ENCODE measurements at regions not wholly inside any gene's neighbourhood (a gene's known extent, or its start where the extent isn't known, plus 50 kb on each side); places are given as distances from the start of the nearest gene placed in this dataset.
"Not testable (repeated sequence)": the region's sequence is repeated elsewhere in the genome, so short reads cannot be mapped to it uniquely, and the experiment has no call there.

- ATAC-seq (ENCODE audit: insufficient read depth, low FRiP score); H3K9ac ChIP-seq (ENCODE audit: insufficient read depth in 1 of 2, low read length in 2 of 2); H3K36me3 ChIP-seq (ENCODE audit: control insufficient read depth in 4 of 4, insufficient read depth in 4 of 4, low read length in 4 of 4); DNase-seq; H3K27me3 ChIP-seq (ENCODE audit: control insufficient read depth in 3 of 3, insufficient read depth in 3 of 3, low read length in 2 of 3); H3K4me1 ChIP-seq (ENCODE audit: control insufficient read depth in 5 of 5, insufficient read depth in 5 of 5, low read length in 5 of 5); H3K27ac ChIP-seq (ENCODE audit: low read depth in 1 of 2, low read length in 1 of 2); H3K9me3 ChIP-seq (ENCODE audit: control insufficient read depth in 4 of 4, insufficient read depth in 3 of 4, low read length in 3 of 4); H3K4me3 ChIP-seq: not testable (repeated sequence)
- WGBS, 2 donors = 89 to 96% methylated on average over 3 of the region's 5 CpGs
These were observed 1940.6 kb downstream of the FOXD4L5 start for GRCh38 chr9:63344408-63344807.

GRCh38 chr9:63342528-63342927, 1942.5 kb downstream of the FOXD4L5 start:
- H3K27me3 ChIP-seq (ENCODE audit: control insufficient read depth in 3 of 3, insufficient read depth in 3 of 3, low read length in 2 of 3); H3K27ac ChIP-seq (ENCODE audit: low read depth in 1 of 2, low read length in 1 of 2); H3K4me3 ChIP-seq; ATAC-seq (ENCODE audit: insufficient read depth, low FRiP score); H3K9me3 ChIP-seq (ENCODE audit: control insufficient read depth in 4 of 4, insufficient read depth in 3 of 4, low read length in 3 of 4); H3K4me1 ChIP-seq (ENCODE audit: control insufficient read depth in 5 of 5, insufficient read depth in 5 of 5, low read length in 5 of 5); H3K36me3 ChIP-seq (ENCODE audit: control insufficient read depth in 4 of 4, insufficient read depth in 4 of 4, low read length in 4 of 4); H3K9ac ChIP-seq (ENCODE audit: insufficient read depth in 1 of 2, low read length in 2 of 2): not testable (repeated sequence)
- WGBS, 2 donors = 24 to 34% methylated on average over 2 of the region's 4 CpGs
- peak in 1 of 3 donors; percentile 25 for DNase-seq

GRCh38 chr9:63337899-63338604, 1947.0 kb downstream of the FOXD4L5 start:
- not testable (repeated sequence) for H3K4me1 ChIP-seq (ENCODE audit: control insufficient read depth in 5 of 5, insufficient read depth in 5 of 5, low read length in 5 of 5); H3K9ac ChIP-seq (ENCODE audit: insufficient read depth in 1 of 2, low read length in 2 of 2); H3K4me3 ChIP-seq; H3K9me3 ChIP-seq (ENCODE audit: control insufficient read depth in 4 of 4, insufficient read depth in 3 of 4, low read length in 3 of 4); H3K36me3 ChIP-seq (ENCODE audit: control insufficient read depth in 4 of 4, insufficient read depth in 4 of 4, low read length in 4 of 4); H3K27me3 ChIP-seq (ENCODE audit: control insufficient read depth in 3 of 3, insufficient read depth in 3 of 3, low read length in 2 of 3); ATAC-seq (ENCODE audit: insufficient read depth, low FRiP score)
- H3K27ac ChIP-seq (ENCODE audit: low read depth in 1 of 2, low read length in 1 of 2) = peak overlapping the region; percentile 76 to 82
- DNase-seq = peak in 1 of 3 donors; percentile 0
- 54 to 76% methylated on average over 5 of the region's 6 CpGs for WGBS, 2 donors

GRCh38 chr9:63335286-63335685, 1949.7 kb downstream of the FOXD4L5 start:
- not testable (repeated sequence) for H3K27me3 ChIP-seq (ENCODE audit: control insufficient read depth in 3 of 3, insufficient read depth in 3 of 3, low read length in 2 of 3); DNase-seq; H3K9me3 ChIP-seq (ENCODE audit: control insufficient read depth in 4 of 4, insufficient read depth in 3 of 4, low read length in 3 of 4); H3K27ac ChIP-seq (ENCODE audit: low read depth in 1 of 2, low read length in 1 of 2); H3K4me3 ChIP-seq; H3K36me3 ChIP-seq (ENCODE audit: control insufficient read depth in 4 of 4, insufficient read depth in 4 of 4, low read length in 4 of 4); ATAC-seq (ENCODE audit: insufficient read depth, low FRiP score); H3K4me1 ChIP-seq (ENCODE audit: control insufficient read depth in 5 of 5, insufficient read depth in 5 of 5, low read length in 5 of 5); H3K9ac ChIP-seq (ENCODE audit: insufficient read depth in 1 of 2, low read length in 2 of 2)
- 14 to 24% methylated on average over 3 of the region's 3 CpGs for WGBS, 2 donors

- not testable (repeated sequence) for DNase-seq; H3K9ac ChIP-seq (ENCODE audit: insufficient read depth in 1 of 2, low read length in 2 of 2); H3K4me1 ChIP-seq (ENCODE audit: control insufficient read depth in 5 of 5, insufficient read depth in 5 of 5, low read length in 5 of 5); H3K27me3 ChIP-seq (ENCODE audit: control insufficient read depth in 3 of 3, insufficient read depth in 3 of 3, low read length in 2 of 3); ATAC-seq (ENCODE audit: insufficient read depth, low FRiP score); H3K9me3 ChIP-seq (ENCODE audit: control insufficient read depth in 4 of 4, insufficient read depth in 3 of 4, low read length in 3 of 4); H3K4me3 ChIP-seq; H3K27ac ChIP-seq (ENCODE audit: low read depth in 1 of 2, low read length in 1 of 2); H3K36me3 ChIP-seq (ENCODE audit: control insufficient read depth in 4 of 4, insufficient read depth in 4 of 4, low read length in 4 of 4)
- WGBS, 2 donors = 87 to 91% methylated on average over 1 of the region's 4 CpGs
These were observed 1950.8 kb downstream of the FOXD4L5 start for GRCh38 chr9:63334187-63334586.

DNA sequence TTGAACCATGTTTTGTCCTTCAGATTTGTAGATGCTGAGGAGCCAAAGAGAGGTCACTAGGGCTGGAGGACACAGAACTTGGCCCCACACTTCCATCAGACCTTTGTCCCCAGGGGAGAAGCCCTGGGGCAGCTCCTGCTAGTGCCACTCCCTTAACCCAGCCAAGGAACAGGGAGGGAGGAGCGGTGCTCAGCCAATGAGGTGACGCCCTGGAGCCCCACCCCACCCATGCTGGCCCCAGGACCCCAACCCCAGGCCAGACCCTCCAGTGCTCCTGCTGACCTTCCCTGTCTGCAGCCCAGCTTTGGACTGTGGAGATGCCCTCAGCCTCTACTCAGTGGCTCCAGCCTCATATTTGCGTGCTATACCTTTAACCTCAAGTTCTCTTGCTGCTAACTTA, 1951.9 kb downstream of the FOXD4L5 start:
- H3K4me3 ChIP-seq; ATAC-seq (ENCODE audit: insufficient read depth, low FRiP score); H3K9ac ChIP-seq (ENCODE audit: insufficient read depth in 1 of 2, low read length in 2 of 2); H3K27me3 ChIP-seq (ENCODE audit: control insufficient read depth in 3 of 3, insufficient read depth in 3 of 3, low read length in 2 of 3); H3K36me3 ChIP-seq (ENCODE audit: control insufficient read depth in 4 of 4, insufficient read depth in 4 of 4, low read length in 4 of 4); H3K4me1 ChIP-seq (ENCODE audit: control insufficient read depth in 5 of 5, insufficient read depth in 5 of 5, low read length in 5 of 5); H3K9me3 ChIP-seq (ENCODE audit: control insufficient read depth in 4 of 4, insufficient read depth in 3 of 4, low read length in 3 of 4); DNase-seq; H3K27ac ChIP-seq (ENCODE audit: low read depth in 1 of 2, low read length in 1 of 2): not testable (repeated sequence)
- WGBS, 2 donors = 92 to 100% methylated on average over 1 to 2 of the region's 3 CpGs

DNA sequence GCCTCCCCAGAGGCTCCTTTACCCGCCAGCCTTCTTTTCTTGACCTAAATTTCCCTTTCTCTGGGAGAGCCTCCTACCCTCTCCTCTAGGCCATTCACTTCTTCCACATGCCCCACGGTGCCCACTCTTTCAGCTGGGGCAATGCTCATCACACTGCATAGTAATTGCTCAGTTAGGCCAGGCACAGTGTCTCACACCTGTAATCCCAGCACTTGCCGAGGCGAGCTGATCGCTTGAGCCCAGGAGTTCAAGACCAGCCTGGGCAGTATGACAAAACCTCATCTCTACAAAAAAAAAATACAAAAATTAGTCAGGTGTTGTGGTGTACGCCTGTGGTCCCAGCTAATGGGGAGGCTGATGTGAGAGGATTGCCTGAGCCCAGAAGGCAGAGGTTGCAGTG, 1956.7 kb downstream of the FOXD4L5 start:
- ATAC-seq (ENCODE audit: insufficient read depth, low FRiP score); H3K9me3 ChIP-seq (ENCODE audit: control insufficient read depth in 4 of 4, insufficient read depth in 3 of 4, low read length in 3 of 4); H3K9ac ChIP-seq (ENCODE audit: insufficient read depth in 1 of 2, low read length in 2 of 2); H3K4me3 ChIP-seq; H3K36me3 ChIP-seq (ENCODE audit: control insufficient read depth in 4 of 4, insufficient read depth in 4 of 4, low read length in 4 of 4); H3K27me3 ChIP-seq (ENCODE audit: control insufficient read depth in 3 of 3, insufficient read depth in 3 of 3, low read length in 2 of 3); H3K27ac ChIP-seq (ENCODE audit: low read depth in 1 of 2, low read length in 1 of 2); H3K4me1 ChIP-seq (ENCODE audit: control insufficient read depth in 5 of 5, insufficient read depth in 5 of 5, low read length in 5 of 5); DNase-seq: not testable (repeated sequence)
- WGBS, 2 donors = 96 to 97% methylated on average over 5 to 6 of the region's 6 CpGs

- not testable (repeated sequence) for H3K4me1 ChIP-seq (ENCODE audit: control insufficient read depth in 5 of 5, insufficient read depth in 5 of 5, low read length in 5 of 5); H3K4me3 ChIP-seq; H3K9ac ChIP-seq (ENCODE audit: insufficient read depth in 1 of 2, low read length in 2 of 2); H3K9me3 ChIP-seq (ENCODE audit: control insufficient read depth in 4 of 4, insufficient read depth in 3 of 4, low read length in 3 of 4); H3K36me3 ChIP-seq (ENCODE audit: control insufficient read depth in 4 of 4, insufficient read depth in 4 of 4, low read length in 4 of 4); H3K27ac ChIP-seq (ENCODE audit: low read depth in 1 of 2, low read length in 1 of 2); H3K27me3 ChIP-seq (ENCODE audit: control insufficient read depth in 3 of 3, insufficient read depth in 3 of 3, low read length in 2 of 3); ATAC-seq (ENCODE audit: insufficient read depth, low FRiP score); DNase-seq
- 81 to 93% methylated on average over 3 of the region's 3 CpGs for WGBS, 2 donors
These were observed 1957.8 kb downstream of the FOXD4L5 start for GRCh38 chr9:63327211-63327610.
